Ectodermal cell (in vitro differentiated cells): ENCODE measurements at regions not wholly inside any gene's neighbourhood (a gene's known extent, or its start where the extent isn't known, plus 50 kb on each side); places are given as distances from the start of the nearest gene placed in this dataset.

Experiments used
- H3K27ac ChIP-seq: 2 replicates; pipeline ENCODE4 v1.7.0; 2013; ENCODE audit warnings: mild to moderate bottlenecking, low read depth, low read length; ENCODE audit not compliant: insufficient read depth, poor library complexity, severe bottlenecking
- H3K27me3 ChIP-seq: 2 replicates; pipeline ENCODE4 v1.7.0; 2013; ENCODE audit warnings: mild to moderate bottlenecking, low read length; ENCODE audit not compliant: insufficient read depth, control insufficient read depth, poor library complexity, severe bottlenecking
- H3K36me3 ChIP-seq: one replicate; pipeline ENCODE4 v1.7.0; 2013; ENCODE audit warnings: low read length; ENCODE audit not compliant: control insufficient read depth, insufficient read depth
- H3K4me1 ChIP-seq: one replicate; pipeline ENCODE4 v1.7.0; 2013; ENCODE audit warnings: low read length; ENCODE audit not compliant: control insufficient read depth, insufficient read depth
- H3K4me3 ChIP-seq: 2 replicates; pipeline ENCODE4 v1.7.0; 2013; ENCODE audit warnings: low read depth, low read length, control low read depth; ENCODE audit not compliant: insufficient read depth
- H3K9me3 ChIP-seq: 2 replicates; pipeline ENCODE4 v1.7.0; 2013; ENCODE audit warnings: mild to moderate bottlenecking, low read length, moderate library complexity; ENCODE audit not compliant: control insufficient read depth
- WGBS, 2 experiments: methylation state at CpG; one replicate each; pipeline ENCODE4 v1.1.7; 2013; ENCODE audit warnings: missing lambda C conversion rate in 2 of 2; 5-methylcytosine and 5-hydroxymethylcytosine counted together

GRCh38 chr2:67462738-67463496 is 65.8 kb downstream of the ETAA1 start:
- 75 to 91% methylated on average over 1 to 2 of the region's 2 CpGs for WGBS, 2 experiments
- Histone ChIP-seq H3K27ac (no peak overlapping the region), H3K27me3 (no peaks in the 10 kb centered on the region), H3K4me1 (no peaks in the 10 kb centered on the region), H3K9me3 (no peaks in the 10 kb centered on the region), H3K36me3 (no peaks in the 10 kb centered on the region), H3K4me3 (no peak overlapping the region)

DNA sequence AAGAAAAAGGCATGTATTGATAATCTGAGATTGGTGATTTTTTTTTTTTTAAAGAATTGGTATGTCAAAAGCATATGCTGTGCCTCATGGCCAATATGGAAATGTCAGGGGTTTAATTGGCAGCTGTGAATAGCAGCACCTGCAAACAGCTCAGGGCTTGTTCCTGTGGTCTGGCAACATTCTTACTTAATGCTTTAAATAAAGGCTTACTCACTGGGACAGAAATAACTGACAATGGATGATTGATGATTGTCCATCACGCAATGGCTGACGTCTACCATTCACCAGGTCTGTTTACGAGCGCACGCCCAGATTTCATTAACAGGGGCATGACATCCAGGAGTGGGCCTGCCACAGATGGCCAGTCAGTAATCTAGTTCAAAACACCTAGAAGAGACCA is 66.7 kb downstream of the ETAA1 start:
- Histone ChIP-seq H3K4me1 (no peaks in the 10 kb centered on the region), H3K9me3 (no peaks in the 10 kb centered on the region), H3K36me3 (no peaks in the 10 kb centered on the region), H3K4me3 (no peak overlapping the region), H3K27me3 (no peaks in the 10 kb centered on the region), H3K27ac (no peak overlapping the region)
- WGBS, 2 experiments = 88 to 94% methylated on average over 5 of the region's 5 CpGs

GRCh38 chr2:67465623-67466022 is 68.5 kb downstream of the ETAA1 start:
- no peaks in the 10 kb centered on the region for H3K36me3 ChIP-seq
- no peaks in the 10 kb centered on the region for H3K9me3 ChIP-seq
- H3K4me3 ChIP-seq = no peak overlapping the region
- H3K4me1 ChIP-seq = no peaks in the 10 kb centered on the region
- no peak overlapping the region for H3K27ac ChIP-seq
- H3K27me3 ChIP-seq = no peaks in the 10 kb centered on the region

- no peaks in the 10 kb centered on the region for H3K9me3 ChIP-seq
- no peak overlapping the region for H3K27ac ChIP-seq
- no peaks in the 10 kb centered on the region for H3K27me3 ChIP-seq
- no peaks in the 10 kb centered on the region for H3K4me1 ChIP-seq
- no peaks in the 10 kb centered on the region for H3K36me3 ChIP-seq
- WGBS, 2 experiments = 88 to 90% methylated on average over 1 to 4 of the region's 4 CpGs
- H3K4me3 ChIP-seq = no peak overlapping the region
These were observed 69.6 kb downstream of the ETAA1 start for GRCh38 chr2:67466734-67467133.

- 88 to 97% methylated on average over 2 to 3 of the region's 3 CpGs for WGBS, 2 experiments
- Histone ChIP-seq H3K4me1 (no peaks in the 10 kb centered on the region), H3K27ac (no peak overlapping the region), H3K9me3 (no peaks in the 10 kb centered on the region), H3K4me3 (no peak overlapping the region), H3K36me3 (no peaks in the 10 kb centered on the region), H3K27me3 (no peaks in the 10 kb centered on the region)
These were observed 74.5 kb downstream of the ETAA1 start for GRCh38 chr2:67471681-67472080.

GRCh38 chr2:67476809-67477790 is 80.0 kb downstream of the ETAA1 start:
- Histone ChIP-seq H3K4me1 (no peaks in the 10 kb centered on the region), H3K36me3 (no peaks in the 10 kb centered on the region), H3K9me3 (no peaks in the 10 kb centered on the region), H3K4me3 (no peak overlapping the region), H3K27me3 (no peaks in the 10 kb centered on the region), H3K27ac (no peak overlapping the region)
- 69 to 74% methylated on average over 6 of the region's 9 CpGs for WGBS, 2 experiments

GRCh38 chr2:67479261-67479660 is 82.1 kb downstream of the ETAA1 start:
- no peak overlapping the region for H3K27ac ChIP-seq
- H3K36me3 ChIP-seq = no peaks in the 10 kb centered on the region
- no peaks in the 10 kb centered on the region for H3K4me1 ChIP-seq
- H3K9me3 ChIP-seq = no peaks in the 10 kb centered on the region
- H3K27me3 ChIP-seq = no peaks in the 10 kb centered on the region
- H3K4me3 ChIP-seq = no peak overlapping the region
- WGBS, 2 experiments = 100% methylated on average over 1 of the region's 1 CpG; no CpG with 5 or more reads in 1 of the 2 experiments

- Histone ChIP-seq H3K27ac (no peak overlapping the region), H3K36me3 (no peaks in the 10 kb centered on the region), H3K27me3 (no peaks in the 10 kb centered on the region), H3K4me3 (no peak overlapping the region), H3K9me3 (no peaks in the 10 kb centered on the region), H3K4me1 (no peaks in the 10 kb centered on the region)
- WGBS, 2 experiments = 58 to 74% methylated on average over 2 of the region's 2 CpGs
These were observed 88.3 kb downstream of the ETAA1 start for GRCh38 chr2:67485431-67485830.

- 89 to 100% methylated on average over 1 of the region's 1 CpG for WGBS, 2 experiments
- H3K27ac ChIP-seq = no peak overlapping the region
- H3K4me1 ChIP-seq = no peaks in the 10 kb centered on the region
- no peaks in the 10 kb centered on the region for H3K36me3 ChIP-seq
- no peaks in the 10 kb centered on the region for H3K9me3 ChIP-seq
- H3K27me3 ChIP-seq = no peaks in the 10 kb centered on the region
- no peak overlapping the region for H3K4me3 ChIP-seq
These were observed 89.1 kb downstream of the ETAA1 start for GRCh38 chr2:67486041-67486796.

DNA sequence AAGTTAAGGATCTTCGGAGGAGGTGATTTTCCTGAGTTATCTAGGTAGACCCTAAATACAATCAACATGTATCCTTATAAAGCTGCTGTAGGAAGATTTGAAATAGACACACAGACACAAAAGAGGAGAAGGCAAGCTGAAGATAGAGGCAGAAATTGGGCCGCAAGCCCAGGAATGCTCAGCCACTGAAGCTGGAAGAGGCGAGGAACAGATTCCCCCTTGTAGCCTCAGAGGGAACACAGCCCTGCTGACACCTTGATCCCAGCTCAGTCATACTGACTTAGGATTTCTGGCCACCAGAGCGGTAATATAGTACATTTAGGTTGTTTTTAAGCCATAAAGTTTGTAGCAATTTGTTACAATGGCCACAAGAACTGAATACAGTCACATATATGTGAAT is 90.9 kb downstream of the ETAA1 start:
- Histone ChIP-seq H3K9me3 (no peaks in the 10 kb centered on the region), H3K27ac (no peak overlapping the region), H3K4me1 (no peaks in the 10 kb centered on the region), H3K36me3 (no peaks in the 10 kb centered on the region), H3K27me3 (no peaks in the 10 kb centered on the region), H3K4me3 (no peak overlapping the region)
- 82% methylated on average over 3 to 4 of the region's 4 CpGs for WGBS, 2 experiments
